Stimulated activated CD8-positive, alpha-beta memory T cell treated with anti-CD3 and anti-CD28 coated beads, Interleukin-15, amount 100 ng/mL, for 24 hours (primary cell): ENCODE measurements at regions not wholly inside any gene's neighbourhood (a gene's known extent, or its start where the extent isn't known, plus 50 kb on each side); places are given as distances from the start of the nearest gene placed in this dataset.
"Not testable (repeated sequence)": the region's sequence is repeated elsewhere in the genome, so short reads cannot be mapped to it uniquely, and the experiment has no call there.

ENCODE experiments used
- DNase-seq: peaks from one replicate; pipeline ENCODE4 v3.0.0-alpha.2; 2020; ENCODE audit warnings: low read depth

DNA sequence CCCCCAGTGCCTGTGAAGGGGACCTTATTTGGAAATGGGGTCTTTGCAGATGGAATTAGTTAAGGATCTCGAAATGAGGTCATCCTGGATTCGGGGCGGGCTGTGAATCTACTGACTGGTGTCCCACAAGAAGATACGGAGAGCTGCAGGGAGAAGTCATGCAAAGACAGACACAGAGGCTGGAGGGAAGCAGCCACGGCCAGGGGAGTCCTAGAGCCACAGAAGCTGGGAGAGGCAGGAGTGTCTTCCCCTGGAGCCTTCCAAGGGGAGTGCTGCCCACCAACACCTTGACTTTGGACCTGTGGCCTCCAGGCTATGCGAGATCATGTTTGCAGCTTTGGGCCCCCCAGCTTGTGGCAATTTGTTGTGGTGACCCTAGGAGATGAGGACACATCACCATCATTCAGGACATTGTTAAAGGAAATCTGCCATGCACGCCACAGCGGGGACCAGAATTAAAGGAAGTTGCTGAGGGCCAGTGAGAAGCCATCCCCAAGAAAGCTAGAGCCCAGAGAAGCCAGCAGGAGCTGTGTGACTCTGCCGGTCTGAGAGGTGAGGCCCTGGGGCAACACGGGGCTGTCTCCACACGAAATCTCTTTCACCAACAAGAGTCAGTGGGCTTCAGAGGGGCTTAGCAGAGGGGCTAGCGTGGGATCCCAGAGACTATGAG, 434.7 kb downstream of the BRD1 start:
- no peak for DNase-seq

DNA sequence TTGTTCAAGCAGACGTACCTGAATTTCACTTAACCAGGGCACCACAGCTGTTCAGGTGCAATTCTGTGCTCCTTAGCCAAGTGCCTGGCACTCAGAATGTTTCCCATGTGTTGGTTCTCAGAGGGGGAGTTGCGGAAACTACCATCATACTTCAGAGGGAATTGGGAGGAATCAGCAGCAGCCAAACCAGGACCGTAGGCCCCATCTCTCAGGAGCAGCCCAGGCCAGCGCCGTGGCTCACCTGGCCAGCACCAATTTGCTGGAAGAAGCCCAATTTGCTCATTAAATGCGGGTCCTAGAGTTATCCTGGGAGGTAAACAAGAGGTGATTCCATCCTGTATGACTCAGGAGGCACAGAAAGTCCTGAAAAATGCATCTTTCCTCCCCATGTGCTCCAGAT, 435.4 kb downstream of the BRD1 start:
- DNase-seq = no peak

DNA sequence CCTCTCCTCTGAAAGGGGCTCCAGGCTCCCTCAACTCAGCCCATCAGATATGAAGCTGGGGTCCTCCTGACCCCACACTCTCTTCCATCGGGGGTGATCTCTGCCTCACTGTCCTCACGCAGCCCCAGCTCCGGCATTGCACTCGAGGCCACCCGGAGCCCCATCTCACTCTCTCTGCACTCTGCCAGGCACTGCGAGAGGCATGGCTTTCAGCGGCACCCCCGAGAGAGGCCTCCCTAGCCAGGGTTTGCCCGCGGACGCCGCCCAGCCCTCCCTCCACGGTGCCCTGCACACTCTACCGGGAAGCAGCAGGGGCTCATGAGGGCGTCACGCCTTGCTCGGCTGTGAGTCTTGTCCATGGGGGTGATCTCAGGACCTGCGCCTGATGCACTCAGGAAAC, 436.2 kb downstream of the BRD1 start:
- DNase-seq = no peak

DNA sequence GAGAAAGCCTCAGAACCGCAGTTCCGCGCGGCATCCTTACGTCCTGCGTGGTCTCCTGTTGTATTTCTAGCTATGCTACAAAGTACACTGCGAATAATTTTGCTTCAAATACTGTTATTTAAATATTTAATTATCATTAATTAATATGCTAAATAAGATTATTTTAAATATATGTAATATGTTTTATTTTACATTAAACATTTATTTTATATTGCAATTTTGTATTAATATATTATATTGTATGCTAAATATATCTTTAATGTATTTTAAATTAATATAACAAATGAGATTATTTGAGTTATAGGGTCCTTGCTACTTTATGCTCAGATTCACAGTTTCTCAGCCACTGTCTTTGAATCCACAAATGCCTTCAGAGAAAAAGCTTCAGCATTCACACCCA, 436.7 kb downstream of the BRD1 start:
- DNase-seq = no peak

DNA sequence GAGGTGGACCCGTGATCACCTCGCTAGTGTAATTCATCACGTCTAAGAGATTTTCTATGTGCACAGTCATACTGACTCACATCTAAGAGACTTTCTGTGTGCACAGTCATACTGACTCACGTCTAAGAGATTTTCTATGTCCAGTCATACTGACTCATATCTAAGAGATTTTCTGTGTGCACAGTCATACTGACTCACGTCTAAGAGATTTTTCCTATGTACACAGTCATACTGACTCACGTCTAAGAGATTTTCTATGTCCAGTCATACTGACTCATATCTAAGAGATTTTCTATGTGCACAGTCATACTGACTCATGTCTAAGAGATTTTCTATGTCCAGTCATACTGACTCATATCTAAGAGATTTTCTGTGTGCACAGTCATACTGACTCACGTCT, 443.8 kb downstream of the BRD1 start:
- DNase-seq = not testable (repeated sequence)

DNA sequence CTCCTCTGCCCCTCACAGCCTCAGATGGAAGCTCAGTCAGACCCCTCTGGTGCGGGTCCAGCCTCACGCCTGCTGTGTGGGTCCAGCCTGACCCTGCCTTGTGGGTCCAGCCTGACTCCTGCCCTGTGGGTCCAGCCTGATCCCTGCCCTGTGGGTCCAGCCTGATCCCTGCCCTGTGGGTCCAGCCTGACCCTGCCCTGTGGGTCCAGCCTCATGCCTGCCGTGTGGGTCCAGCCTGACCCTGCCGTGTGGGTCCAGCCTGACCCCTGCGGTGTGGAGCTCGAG, 445.3 kb downstream of the BRD1 start:
- DNase-seq = no peak

DNA sequence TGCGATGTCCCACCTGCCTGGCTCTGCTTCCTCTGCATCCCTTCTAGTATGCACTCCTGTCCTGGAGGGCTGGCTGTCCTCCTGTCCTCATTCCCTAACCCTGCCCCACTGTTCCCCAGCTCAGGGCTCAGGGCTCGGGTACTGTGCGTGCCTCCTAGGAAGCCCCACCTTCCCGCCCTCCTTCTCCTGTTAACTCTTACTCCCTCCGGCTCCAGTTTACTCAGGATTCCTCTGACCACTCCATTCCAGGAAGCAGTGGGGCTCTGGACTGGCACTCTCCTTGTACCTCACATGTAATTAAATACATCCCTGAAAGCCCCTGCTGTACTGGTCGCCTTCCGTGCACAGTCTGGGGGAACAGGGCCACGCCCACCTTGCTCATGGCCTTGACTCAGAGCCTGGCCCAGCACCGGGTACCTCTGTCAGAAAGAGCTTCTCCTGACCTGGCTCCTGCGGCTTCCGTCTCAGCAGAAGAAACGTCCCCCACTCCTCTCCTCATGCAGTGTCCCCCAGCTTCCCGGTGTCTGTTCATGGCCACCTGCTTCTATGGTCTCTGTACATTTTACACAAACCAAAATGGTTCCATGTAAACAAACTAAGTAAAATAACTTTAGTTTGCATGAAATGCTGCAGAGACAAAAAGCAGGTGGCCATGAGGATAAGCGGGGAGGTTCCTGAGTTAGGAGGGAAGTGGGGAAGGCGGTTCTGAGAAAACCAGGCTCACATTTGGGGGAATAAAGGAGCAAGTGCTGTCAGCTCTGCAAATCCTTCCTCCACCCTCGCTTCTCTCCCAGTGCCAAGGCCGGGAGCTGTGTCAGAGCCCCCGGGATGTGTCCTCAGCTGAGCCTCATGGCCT, 445.9 kb downstream of the BRD1 start:
- no peak for DNase-seq

DNA sequence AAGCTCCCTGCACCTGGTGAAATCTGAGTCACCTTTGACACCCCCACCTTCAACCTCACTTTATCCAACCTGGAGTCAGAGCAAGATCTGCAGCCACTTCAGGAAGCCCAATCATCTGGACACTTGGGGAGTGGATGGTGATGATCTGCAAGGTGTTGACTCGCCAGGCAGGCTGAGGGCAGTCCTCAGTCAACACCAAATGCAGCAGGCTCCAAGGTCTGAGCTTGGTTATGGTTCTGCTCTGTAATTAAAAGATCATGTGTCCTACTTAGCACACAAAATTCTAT, 446.9 kb downstream of the BRD1 start:
- DNase-seq = no peak

DNA sequence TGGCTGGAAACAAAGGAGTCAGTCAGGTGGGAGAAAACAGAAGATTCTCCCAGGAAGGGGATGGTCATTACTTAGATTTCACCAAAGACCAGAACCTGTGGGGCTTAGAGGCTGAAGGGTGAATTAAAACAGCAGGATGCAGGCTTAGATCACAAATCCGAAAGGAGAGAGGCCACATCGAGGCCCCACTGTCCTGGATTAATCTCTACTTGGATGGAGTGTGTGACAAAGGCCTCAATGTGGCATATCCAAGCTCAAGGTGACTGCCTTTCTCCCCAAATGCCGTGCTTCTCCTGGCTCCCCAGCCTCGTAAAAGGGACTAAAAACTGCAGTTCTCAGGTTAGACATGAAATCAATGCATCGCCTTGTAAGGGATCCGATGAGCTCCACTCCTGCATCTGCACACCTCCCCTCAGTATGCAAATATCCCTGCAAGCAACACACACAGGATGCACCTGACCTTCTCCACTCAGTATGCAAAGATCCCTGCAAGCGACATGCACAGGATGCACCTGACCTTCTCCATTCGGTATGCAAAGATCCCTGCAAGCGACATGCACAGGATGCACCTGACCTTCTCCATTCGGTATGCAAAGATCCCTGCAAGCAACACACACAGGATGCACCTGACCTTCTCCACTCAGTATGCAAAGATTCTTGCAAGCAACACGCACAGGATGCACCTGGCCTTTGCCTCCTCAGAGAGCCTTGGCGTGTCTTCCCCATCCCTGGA, 447.4 kb downstream of the BRD1 start:
- DNase-seq = no peak

DNA sequence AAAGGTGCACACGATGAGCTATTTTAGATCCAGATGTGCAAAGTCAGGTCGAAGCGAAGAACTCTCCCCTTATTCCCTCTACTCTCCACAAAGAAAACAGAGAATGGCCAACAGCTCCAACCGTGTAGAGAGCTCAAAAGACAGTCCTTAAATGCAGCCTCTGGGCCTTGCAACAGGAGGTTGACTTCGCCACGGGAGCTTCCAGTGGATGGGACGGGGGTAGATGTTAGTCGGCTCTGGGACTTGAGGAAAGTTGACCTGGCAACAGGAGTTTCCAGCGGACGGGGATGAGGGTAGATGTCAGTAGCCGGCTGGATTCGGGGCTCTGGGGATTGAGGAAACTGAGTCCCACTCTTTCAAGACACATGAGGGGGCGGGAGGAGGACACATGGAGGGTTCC, 450.4 kb downstream of the BRD1 start:
- DNase-seq = no peak

DNA sequence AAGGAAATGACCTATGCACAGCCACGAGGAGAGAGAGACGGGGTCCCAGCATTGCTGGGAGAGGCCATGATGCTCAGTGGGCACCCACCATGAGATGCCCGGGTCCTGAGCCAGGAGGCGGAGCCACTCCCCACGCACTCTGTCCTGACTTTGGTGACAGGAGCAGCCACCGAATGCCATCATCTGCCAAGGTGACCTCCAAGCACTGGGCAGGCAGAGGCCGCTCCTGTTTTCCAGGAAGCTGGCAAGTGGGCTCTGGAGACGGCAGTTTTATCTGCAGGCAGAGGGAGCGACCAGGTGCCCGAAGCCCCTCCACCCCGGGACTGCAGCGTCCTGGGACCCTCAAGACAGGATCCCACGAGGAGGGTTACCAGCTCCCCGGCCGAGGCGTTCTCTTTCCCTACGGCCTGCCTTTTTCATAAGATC, 453.9 kb downstream of the BRD1 start:
- DNase-seq = no peak

DNA sequence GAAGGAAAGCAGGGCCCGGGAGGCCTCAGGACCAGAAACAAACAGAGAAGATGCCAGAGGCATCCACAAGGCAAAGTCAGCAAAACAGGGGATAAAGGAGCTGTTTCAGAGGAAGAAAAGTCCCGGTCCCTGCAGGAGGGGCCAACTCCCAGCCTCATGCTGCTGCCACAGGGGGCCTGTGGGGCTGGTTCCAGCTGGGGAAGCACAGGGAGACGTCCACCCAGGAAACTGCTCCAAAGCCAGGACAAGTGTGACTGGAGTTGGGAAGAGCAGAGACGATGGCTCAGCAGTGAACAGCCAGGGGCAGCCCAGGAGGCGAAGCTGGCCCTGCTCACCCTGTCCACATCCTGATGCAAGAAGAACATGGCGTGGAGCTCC, 454.4 kb downstream of the BRD1 start:
- no peak for DNase-seq

DNA sequence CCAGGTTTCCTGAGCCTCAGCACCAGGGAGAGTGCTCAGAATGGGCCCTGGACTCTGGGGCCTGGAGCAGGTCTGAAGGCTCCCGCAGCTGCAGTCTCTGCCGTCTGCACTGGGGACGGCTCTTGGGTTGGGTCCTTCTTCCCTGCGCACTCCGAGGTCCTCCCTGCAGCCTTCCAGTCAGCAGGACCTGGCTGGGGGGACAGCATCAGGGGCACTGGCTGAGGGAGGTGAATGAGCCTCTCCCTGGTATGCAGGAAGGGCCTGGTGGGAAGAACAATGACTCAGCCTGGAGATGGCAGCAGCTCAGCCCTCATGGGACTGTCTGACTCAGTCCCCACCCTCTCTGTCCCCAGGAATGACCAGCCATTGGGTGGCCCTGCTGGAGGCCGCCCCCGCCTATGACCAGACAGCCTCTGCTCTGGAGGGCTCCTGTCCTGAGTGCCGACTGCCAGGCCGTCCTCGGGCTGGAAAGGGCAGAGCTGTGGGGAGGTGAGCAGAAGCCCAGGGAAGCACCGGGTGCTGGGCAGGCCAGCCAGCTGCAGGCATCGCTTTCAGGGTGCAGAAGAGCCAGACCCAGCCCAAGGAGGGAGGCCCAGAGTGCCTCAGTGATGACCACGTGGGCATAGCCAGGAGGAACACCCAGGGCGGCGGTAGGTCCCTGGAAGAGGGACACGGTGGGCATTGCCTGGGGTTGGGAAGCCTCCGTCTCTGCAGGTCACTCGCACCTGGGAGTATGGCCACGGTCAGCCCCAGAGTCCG, 455.0 kb downstream of the BRD1 start:
- DNase-seq = no peak

DNA sequence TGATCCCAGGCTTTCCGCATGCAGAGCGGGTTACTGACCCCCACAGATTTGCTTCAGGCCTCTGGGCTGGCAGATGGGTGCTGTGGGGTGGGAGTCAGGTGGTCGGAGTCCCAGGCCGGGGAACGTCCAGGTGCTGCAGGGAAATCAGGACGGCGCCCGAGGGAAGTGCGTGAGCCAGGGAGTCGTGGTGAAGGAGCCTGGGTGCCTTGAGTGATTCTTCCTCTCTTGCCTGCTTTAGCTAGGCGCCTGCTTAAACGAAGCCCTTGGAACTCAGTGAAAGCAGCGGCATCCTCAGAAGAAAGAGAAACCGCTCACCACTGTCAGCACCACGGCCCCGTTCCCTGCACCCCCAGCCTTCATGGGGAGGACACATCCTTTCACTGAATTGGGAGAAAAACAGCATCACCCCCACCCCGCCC, 455.6 kb downstream of the BRD1 start:
- DNase-seq = no peak

DNA sequence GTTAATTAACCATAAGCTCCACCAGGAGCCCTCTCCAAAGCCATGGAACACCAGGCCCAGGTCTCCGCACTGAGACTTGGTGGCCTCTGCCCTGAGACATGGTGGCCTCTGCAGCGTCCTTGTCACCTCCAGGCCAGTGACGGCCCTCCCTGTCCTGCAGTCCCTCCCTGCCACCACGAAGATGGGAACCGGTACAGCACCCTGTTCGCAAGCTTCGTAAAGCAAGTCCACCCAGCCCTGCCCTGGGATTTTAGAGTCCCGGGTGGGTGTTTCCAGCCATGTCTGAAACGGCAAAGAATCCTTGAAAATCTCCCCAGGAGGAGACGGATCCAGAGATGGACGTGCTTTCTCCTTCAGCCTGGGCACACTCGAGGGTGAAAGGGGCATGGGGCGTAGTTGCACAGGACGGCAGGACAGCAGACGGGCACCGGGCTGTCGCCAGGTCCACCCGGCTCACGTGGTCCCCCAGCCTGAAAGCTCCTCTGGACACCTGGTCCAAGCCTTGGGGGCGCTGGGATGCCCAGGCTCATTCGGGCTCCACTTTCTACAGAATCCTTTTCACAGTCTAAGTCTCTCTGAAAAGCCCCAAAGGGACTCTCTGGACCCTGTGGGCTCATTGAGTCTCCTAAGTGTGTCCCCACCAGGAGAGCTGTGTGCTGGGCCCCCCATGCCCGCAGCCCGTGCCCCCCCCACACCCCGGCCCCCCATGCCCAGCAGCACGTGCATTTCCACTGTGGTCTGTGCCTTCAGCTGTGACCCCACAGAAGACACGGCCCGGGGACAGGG, 456.2 kb downstream of the BRD1 start:
- no peak for DNase-seq

DNA sequence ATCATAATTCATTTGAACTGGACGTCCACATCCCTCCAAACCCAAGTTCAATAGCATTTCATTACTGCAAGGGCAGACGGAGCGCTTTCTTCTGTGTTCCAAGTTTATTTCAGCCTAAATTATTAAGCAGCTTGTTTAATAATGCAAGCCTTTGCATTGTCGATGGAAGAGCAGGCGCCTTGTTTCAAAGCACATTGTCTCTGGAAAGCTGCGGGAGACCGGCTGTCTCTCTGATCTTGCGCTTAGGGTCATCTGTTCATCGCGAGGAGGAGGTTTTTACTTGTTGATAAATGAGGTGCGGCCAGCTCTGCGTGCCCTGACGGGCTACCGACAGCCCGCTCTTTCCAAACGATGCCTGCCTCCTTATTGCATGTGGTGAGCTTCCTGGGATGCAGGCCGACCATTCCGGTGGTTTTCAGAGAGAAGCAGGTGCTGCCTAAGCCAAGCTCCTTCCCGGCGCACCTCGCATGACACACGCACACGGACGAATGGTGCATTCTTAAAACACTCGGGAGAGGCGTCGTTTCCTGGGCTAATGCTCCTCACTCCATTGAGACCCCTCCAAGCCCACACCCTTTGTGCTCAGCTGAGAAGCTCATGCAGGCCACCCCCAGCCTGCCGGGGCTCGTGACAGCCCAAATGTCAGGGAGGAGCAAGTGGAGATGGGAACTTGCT, 456.9 kb downstream of the BRD1 start:
- no peak for DNase-seq

DNA sequence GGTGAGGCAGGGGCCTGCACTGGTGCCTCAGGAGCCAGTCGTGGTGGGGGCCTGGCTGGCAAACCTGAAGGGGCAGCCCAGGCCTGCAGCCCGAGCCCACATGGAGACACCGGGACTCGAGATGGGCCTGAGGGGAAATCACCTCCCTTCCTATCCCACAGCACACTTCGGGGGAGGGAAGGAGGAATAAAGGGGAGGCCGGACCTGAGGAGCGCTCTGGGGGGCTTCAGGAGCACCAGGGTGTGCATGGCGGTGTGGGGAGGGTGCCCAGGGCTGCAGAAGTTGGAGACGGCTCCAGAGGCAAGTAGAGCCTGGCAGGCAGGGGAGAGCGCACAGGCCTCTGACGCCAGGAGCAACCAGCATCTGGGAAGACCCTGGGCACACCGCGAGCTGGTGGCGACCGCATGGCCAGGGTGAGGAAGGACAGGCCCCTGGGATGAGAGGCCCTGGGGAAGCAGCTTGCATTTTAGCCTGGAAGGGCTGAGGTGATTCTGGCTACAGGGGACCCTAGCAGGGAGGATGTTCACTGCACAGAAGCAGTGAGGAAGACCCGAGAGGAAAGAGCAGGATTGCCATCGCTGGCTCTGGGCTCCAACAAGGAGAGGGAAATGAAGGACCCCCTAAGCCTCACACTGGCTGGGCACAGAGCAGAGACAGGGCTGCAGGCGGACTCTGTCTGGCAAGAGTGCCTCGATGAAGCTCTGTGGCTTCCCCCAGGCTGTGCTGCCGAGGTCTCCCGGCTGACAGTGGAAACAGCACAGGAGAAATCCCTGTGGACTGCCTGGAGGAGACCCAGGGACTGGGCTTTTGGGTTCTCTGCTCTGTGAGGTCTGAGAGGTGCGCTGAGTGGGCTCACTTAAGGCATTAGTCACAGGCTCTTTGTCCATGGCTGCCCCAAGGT, 457.7 kb downstream of the BRD1 start:
- DNase-seq = no peak

DNA sequence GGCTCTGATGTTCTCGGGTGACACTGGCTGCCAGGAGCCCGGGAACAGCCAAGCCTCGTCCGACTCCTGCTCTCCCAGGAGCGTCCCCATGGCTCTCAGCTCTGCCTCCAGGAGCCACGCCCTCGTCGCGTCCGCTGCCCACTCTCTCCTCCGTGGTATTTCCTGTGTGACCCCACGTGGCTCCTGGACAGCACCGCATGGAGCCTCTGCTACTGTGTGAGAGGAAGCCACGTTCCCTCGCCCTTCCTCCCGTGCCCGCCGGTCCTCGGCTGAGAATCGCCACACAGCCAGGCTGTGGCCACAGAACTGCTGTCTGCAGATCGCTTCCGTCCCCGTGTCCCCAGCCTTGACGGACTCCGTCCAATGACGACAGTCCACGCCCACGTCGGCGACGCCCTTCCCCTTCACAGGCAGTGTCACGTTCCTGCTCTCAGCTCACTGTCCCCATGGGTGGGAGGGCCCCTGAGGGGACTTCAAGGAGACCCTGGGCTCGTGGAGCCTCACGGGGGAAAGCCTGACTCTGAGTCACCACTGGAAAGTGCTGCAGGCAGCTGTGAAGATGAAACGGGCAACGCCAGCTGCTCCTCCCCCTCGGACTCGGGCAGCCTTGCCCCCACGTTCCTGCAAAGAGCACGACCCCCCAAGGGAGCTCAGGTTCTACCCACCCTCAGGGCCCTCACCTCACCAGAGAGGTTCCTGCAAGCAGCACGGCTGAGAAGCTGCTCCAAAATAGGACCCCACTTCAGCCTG, 458.5 kb downstream of the BRD1 start:
- no peak for DNase-seq

DNA sequence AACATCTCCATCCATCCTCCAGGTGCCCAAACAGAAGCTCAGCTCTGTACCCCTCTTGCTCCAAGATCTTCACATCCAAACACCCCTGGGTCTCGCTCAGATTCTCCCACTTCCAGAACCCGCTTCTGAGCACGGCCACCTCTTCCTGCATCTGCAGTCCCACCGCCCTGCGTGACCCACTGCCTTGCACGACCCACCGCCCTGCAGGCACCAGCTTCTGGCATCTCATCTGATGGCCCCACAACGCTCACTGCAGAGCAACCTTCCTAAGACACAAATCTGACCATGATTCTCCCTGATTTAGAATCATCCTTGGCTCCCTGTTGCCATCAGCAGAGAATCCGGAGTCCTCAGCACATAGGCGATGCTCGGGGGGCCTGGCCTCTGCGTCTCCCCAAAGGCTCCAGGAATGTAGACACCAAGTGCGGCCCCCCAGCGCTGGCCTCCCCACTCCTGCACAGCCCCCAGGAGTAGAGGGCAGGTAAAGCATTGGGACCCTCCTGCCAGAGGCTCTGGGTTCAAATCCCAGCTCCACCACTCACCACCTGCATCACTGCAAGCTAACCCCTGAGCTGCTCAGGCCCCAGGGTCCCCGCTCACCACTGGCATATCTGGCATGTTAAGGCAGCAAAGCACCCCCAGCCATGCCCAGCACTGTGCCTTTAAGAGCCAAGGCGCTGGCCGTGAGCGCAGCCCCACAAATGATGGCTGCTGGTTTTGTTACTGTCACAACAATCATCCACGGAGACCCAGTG, 459.3 kb downstream of the BRD1 start:
- DNase-seq = no peak
